Panc1 (cell line): ENCODE measurements at regions not wholly inside any gene's neighbourhood (a gene's known extent, or its start where the extent isn't known, plus 50 kb on each side); places are given as distances from the start of the nearest gene placed in this dataset.

Source experiments
- ATAC-seq: fragments of 200-7000 bp; cut with Tn5 transposase; 2 replicates; pipeline ENCODE4 v1.9.1; 2020; ENCODE audit warnings: mild to moderate bottlenecking, moderate library complexity
- BruUV-seq: library from RNA; stranded (reverse); fragments of 400-500 nt; replicated peaks from 2 replicates; lab custom pipeline; 2021; lab: Mats Ljungman, UMichigan
- CTCF ChIA-PET: fragments of 300-600 bp; sonication (Branson Sonifier 250); formaldehyde crosslinking; loops from one replicate; lab custom pipeline; 2022; ENCODE audit warnings: antibody characterized with exemption; lab: Charles Lee
- POLR2A ChIA-PET: fragments of 300-600 bp; sonication (Branson Sonifier 250); formaldehyde crosslinking; loops from one replicate; lab custom pipeline; 2022; ENCODE audit warnings: antibody characterized with exemption; lab: Charles Lee
- DNase-seq: peaks from one replicate; pipeline ENCODE4 v3.0.0-alpha.2; 2010; ENCODE audit warnings: low read depth, low spot score
- H3K27ac ChIP-seq: 2 replicates; pipeline ENCODE4 v1.5.1; 2011; ENCODE audit warnings: mild to moderate bottlenecking, low read length, inconsistent platforms
- H3K27me3 ChIP-seq: fragments of 200-500 bp; sonication (Bioruptor generic); 2 replicates; pipeline ENCODE4 v1.6.0; 2014; ENCODE audit warnings: low read length, inconsistent platforms; ENCODE audit not compliant: control insufficient read depth, insufficient read depth
- H3K36me3 ChIP-seq: fragments of 200-500 bp; sonication (Bioruptor generic); 2 replicates; pipeline ENCODE4 v1.5.1; 2014; ENCODE audit warnings: inconsistent platforms, mild to moderate bottlenecking, low read length, moderate library complexity; ENCODE audit not compliant: control insufficient read depth, insufficient read depth
- H3K4me1 ChIP-seq: 2 replicates; pipeline ENCODE4 v1.5.1; 2011; ENCODE audit warnings: inconsistent platforms, mild to moderate bottlenecking, low read length, moderate library complexity; ENCODE audit not compliant: control insufficient read depth, insufficient read depth
- H3K4me3 ChIP-seq, 2 experiments: 2 replicates each; pipeline ENCODE4 v1.5.1; 2011 to 2012; ENCODE audit warnings: low read depth in 2 of 2, low read length in 2 of 2, mild to moderate bottlenecking in 2 of 2, inconsistent platforms in 1 of 2, moderate library complexity in 1 of 2
- H3K9me3 ChIP-seq: fragments of 200-500 bp; sonication (Bioruptor generic); 2 replicates; pipeline ENCODE4 v1.5.1; 2014; ENCODE audit warnings: low read depth, mild to moderate bottlenecking, inconsistent platforms, low read length, moderate library complexity; ENCODE audit not compliant: control insufficient read depth, insufficient read depth
- CTCF ChIP-seq: fragments of 450-650 bp; IDR thresholded peaks from 2 replicates; pipeline ENCODE4 v1.5.1; 2017; ENCODE audit warnings: mild to moderate bottlenecking
- POLR2AphosphoS5 ChIP-seq: IDR thresholded peaks from 2 replicates; pipeline ENCODE4 v1.6.1; 2012; ENCODE audit warnings: mild to moderate bottlenecking, low read depth, low read length, moderate library complexity
- REST ChIP-seq, 2 experiments: IDR thresholded peaks; 2 replicates each; pipeline ENCODE4 v1.6.1; 2011 to 2012; ENCODE audit warnings: low read depth in 2 of 2, control low read depth in 1 of 2, low read length in 1 of 2, mild to moderate bottlenecking in 1 of 2, moderate library complexity in 1 of 2; ENCODE audit not compliant: insufficient read depth in 1 of 2
- SIN3A ChIP-seq: IDR thresholded peaks from 2 replicates; pipeline ENCODE4 v1.6.1; 2012; ENCODE audit warnings: low read depth, mild to moderate bottlenecking, low read length, moderate library complexity, borderline replicate concordance; ENCODE audit not compliant: insufficient read depth
- TCF7L2 ChIP-seq: IDR thresholded peaks from 2 replicates; pipeline ENCODE4 v1.6.1; 2011; ENCODE audit warnings: mild to moderate bottlenecking, low read depth, low read length, inconsistent platforms
- in situ Hi-C: cut with HindIII; loops from 2 replicates; pipeline ENCODE4 v1.10.0; 2016; ENCODE audit warnings: low sequenced_read_pairs, low pct_unique_long_range_greater_than_20kb
- intact Hi-C: fragments of 100-400 bp; cut with micrococcal nuclease; formaldehyde crosslinking; loops from one replicate; pipeline ENCODE4 v1.10.0; 2022; ENCODE audit not compliant: unreplicated experiment

GRCh38 chr16:26747760-26748159 lies 319.0 kb upstream of the C16orf82 start:
- Histone ChIP-seq H3K4me3 (no peak overlapping the region), H3K4me1 (no peaks in the 10 kb centered on the region), H3K27me3 (peaks cover 3% of the 10 kb centered on the region; the same call in 1 of the 2 replicates), H3K27ac (no peak overlapping the region), H3K36me3 (no peaks in the 10 kb centered on the region), H3K9me3 (no peaks in the 10 kb centered on the region)
- intact Hi-C loops (no loop called here), in situ Hi-C loops (no loop called here)
- no peak for TF ChIP-seq SIN3A
- TF ChIP-seq POLR2AphosphoS5, result no peak
- TF ChIP-seq TCF7L2, result no peak
- no peak for TF ChIP-seq REST (IDR thresholded peaks at IDR 0.05; ENCODE audit: insufficient read depth in 1 of 2, low read depth in 2 of 2, low read length in 1 of 2)
- TF ChIP-seq CTCF, result no peak
- ATAC-seq (no peak), DNase-seq (no peak)
- ChIA-PET CTCF (interaction anchor here (0.6 kb wide), 1 partner anchor 336 kb away, joined by 4 read pairs; no protein-coding TSS in a partner anchor), POLR2A (no interaction called here)
- no TSS peak for BruUV-seq

GRCh38 chr16:26749072-26749471 lies 317.7 kb upstream of the C16orf82 start:
- Histone ChIP-seq H3K36me3 (no peaks in the 10 kb centered on the region), H3K27me3 (peaks cover 3% of the 10 kb centered on the region; the same call in 1 of the 2 replicates), H3K4me1 (no peaks in the 10 kb centered on the region), H3K4me3 (no peak overlapping the region), H3K27ac (no peak overlapping the region), H3K9me3 (no peaks in the 10 kb centered on the region)
- CTCF ChIA-PET, result no interaction called here
- POLR2A ChIA-PET, result no interaction called here
- no peak for TF ChIP-seq SIN3A
- no peak for TF ChIP-seq TCF7L2
- TF ChIP-seq POLR2AphosphoS5, result no peak
- TF ChIP-seq CTCF, result no peak
- no peak for TF ChIP-seq REST (IDR thresholded peaks at IDR 0.05; ENCODE audit: insufficient read depth in 1 of 2, low read depth in 2 of 2, low read length in 1 of 2)
- in situ Hi-C loops (no loop called here), intact Hi-C loops (no loop called here)
- no TSS peak for BruUV-seq
- DNase-seq (no peak), ATAC-seq (no peak)
